ENCODE measurements at regions not wholly inside any gene's neighbourhood (a gene's known extent, or its start where the extent isn't known, plus 50 kb on each side); places are given as distances from the start of the nearest gene placed in this dataset.

- H3K4me3 ChIP-seq (ENCODE audit: low read depth, low read length) = no peak overlapping the region
- DNase-seq (ENCODE audit: low read depth) = no peak
- no peak for TF ChIP-seq CTCF (IDR thresholded peaks at IDR 0.05; ENCODE audit: low read depth, low read length, missing control alignments)
Observed at GRCh38 chr7:1314908-1315450, 82.3 kb downstream of the UNCX start.

- DNase-seq (ENCODE audit: low read depth) = no peak
- TF ChIP-seq CTCF (IDR thresholded peaks at IDR 0.05; ENCODE audit: low read depth, low read length, missing control alignments) = no peak
- H3K4me3 ChIP-seq (ENCODE audit: low read depth, low read length) = no peak overlapping the region
Observed at GRCh38 chr7:1316086-1316485, 83.4 kb downstream of the UNCX start.

GRCh38 chr7:1317646-1318045 is 85.0 kb downstream of the UNCX start:
- H3K4me3 ChIP-seq (ENCODE audit: low read depth, low read length) = no peak overlapping the region
- TF ChIP-seq CTCF (IDR thresholded peaks at IDR 0.05; ENCODE audit: low read depth, low read length, missing control alignments) = no peak
- DNase-seq (ENCODE audit: low read depth) = no peak

GRCh38 chr7:1318051-1318450 is 85.4 kb downstream of the UNCX start:
- DNase-seq (ENCODE audit: low read depth) = no peak
- H3K4me3 ChIP-seq (ENCODE audit: low read depth, low read length) = no peak overlapping the region
- no peak for TF ChIP-seq CTCF (IDR thresholded peaks at IDR 0.05; ENCODE audit: low read depth, low read length, missing control alignments)

GRCh38 chr7:1318661-1319060 is 86.0 kb downstream of the UNCX start:
- no peak overlapping the region for H3K4me3 ChIP-seq (ENCODE audit: low read depth, low read length)
- no peak for DNase-seq (ENCODE audit: low read depth)
- no peak for TF ChIP-seq CTCF (IDR thresholded peaks at IDR 0.05; ENCODE audit: low read depth, low read length, missing control alignments)

GRCh38 chr7:1320616-1321240 is 88.1 kb downstream of the UNCX start:
- no peak for TF ChIP-seq CTCF (IDR thresholded peaks at IDR 0.05; ENCODE audit: low read depth, low read length, missing control alignments)
- DNase-seq (ENCODE audit: low read depth) = no peak
- no peak overlapping the region for H3K4me3 ChIP-seq (ENCODE audit: low read depth, low read length)
